AG08395 (cell line): ENCODE measurements at regions not wholly inside any gene's neighbourhood (a gene's known extent, or its start where the extent isn't known, plus 50 kb on each side); places are given as distances from the start of the nearest gene placed in this dataset.
"Not testable (repeated sequence)": the region's sequence is repeated elsewhere in the genome, so short reads cannot be mapped to it uniquely, and the experiment has no call there.

ENCODE experiments used
- DNase-seq: peaks from one replicate; pipeline ENCODE4 v3.0.0; 2012; ENCODE audit warnings: mixed read lengths, low spot score

DNA sequence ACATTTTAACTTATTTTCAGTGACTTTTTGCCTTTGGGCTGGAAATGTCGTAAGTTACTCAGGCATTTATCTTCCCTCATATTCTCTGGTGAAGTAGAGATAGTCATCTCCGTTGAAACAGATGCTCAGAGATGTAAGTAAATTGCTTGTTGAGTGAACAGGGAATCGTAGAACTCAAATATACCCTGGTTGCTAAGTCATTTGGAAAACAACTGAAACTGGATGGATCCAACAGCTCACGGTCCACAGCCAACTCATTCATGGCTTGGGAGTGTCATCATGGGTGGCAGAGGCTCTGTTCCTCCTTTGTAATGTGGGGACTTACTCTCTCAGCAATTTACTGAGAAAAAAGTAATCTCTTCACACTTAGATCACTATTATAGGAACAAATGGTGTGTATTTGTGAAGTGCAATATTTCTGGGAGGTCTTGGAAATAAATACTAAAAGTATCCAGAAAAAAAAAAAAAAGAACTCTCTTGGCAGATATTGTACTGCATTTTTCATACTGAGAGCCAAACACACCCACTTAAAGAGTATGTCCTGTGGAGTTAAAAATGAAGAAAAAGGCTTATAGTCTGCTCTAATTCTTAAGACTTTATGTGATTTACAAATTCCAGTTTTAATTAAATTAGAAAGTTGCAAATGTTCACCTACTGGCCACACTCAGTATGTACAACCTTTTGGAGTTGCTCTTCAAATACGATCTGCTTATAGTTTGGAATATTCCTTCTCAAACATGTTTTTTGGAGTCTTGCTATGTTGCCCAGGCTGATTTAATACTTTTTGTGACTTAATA, 107.4 kb downstream of the LEPR start:
- DNase-seq, result peak; percentile 42

DNA sequence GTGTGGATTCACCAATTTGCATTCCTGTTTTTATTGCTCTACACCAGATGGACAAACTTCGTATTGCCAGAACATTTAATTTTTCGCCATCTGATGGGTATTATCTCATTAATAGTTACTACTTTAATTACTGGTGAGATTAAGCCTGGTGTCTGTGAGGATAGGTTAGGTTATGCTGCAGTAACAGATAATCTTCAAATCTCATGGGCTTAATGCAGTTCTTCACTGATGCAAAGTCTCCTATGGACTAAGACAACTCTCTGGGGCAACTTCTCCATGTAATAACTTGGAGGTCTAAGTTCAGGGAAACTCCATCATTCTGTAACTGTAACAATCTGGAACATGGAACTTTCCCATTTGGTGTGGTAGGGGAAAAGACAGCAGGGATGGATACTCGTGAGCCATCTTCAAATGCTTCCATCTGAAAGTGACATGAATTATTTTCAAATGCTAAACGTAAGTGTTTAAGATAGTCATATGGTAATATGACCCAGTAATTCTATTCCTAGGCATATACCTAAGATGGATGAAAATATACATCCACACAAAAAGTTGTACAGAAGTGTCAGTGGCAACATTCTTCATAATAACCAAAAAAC, 111.6 kb downstream of the LEPR start:
- DNase-seq, result no peak

DNA sequence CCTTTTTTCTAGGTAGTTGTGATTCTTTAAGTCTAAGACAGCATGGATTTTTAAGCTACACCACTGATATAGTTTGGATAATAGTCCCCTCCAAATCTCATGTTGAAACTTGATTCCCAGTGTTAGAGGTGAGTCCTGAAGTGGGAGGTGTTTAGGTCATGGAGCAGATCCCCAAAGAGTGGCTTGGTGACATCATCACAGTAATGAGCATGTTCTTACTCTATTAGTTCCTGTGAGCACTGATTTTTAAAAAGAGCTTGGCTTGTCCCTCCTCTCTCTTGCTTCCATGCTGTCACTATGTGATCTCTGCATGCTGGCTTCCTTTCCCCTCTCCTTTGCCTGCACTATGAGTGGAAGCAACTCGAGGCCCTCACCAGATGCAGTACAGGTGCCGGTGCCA, 115.5 kb downstream of the LEPR start:
- no peak for DNase-seq

DNA sequence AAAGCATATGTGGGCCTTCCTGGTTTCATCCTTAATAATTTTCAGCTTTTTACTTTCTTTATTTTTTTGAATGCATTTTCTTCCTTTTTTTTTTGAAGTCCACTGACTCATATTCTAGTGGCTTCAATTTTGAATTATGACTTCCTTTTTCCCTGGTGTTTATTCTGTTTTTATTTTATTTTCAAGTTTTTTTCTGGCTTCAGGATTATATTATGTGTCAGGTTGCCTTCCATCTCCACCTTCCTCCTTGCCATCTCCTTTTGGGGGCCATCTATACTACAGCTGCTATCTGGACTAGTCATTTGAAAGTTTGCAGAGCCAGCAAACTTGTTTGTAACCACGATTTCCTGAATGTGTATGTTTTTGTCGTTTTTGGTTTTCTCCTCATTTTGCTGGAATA, 117.6 kb downstream of the LEPR start:
- DNase-seq, result no peak

DNA sequence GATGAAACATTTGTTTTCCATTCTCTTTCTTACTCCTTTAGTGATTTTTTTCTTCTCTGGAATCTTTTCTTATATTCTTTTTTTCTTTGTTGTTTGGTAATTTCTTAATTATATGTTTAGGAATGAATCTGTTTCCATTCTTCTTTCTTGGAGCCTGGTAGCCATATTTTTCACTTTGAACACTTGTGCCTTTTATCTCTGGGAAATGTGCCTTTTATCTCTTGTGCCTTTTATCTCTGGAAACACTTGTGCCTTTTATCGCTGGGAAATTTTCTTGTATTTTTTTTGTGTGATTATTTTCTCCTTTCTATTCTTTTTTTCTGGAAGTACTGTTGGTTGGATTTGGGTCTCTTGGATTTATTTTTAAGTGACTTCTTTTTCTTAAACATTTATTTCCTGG, 118.2 kb downstream of the LEPR start:
- no peak for DNase-seq

DNA sequence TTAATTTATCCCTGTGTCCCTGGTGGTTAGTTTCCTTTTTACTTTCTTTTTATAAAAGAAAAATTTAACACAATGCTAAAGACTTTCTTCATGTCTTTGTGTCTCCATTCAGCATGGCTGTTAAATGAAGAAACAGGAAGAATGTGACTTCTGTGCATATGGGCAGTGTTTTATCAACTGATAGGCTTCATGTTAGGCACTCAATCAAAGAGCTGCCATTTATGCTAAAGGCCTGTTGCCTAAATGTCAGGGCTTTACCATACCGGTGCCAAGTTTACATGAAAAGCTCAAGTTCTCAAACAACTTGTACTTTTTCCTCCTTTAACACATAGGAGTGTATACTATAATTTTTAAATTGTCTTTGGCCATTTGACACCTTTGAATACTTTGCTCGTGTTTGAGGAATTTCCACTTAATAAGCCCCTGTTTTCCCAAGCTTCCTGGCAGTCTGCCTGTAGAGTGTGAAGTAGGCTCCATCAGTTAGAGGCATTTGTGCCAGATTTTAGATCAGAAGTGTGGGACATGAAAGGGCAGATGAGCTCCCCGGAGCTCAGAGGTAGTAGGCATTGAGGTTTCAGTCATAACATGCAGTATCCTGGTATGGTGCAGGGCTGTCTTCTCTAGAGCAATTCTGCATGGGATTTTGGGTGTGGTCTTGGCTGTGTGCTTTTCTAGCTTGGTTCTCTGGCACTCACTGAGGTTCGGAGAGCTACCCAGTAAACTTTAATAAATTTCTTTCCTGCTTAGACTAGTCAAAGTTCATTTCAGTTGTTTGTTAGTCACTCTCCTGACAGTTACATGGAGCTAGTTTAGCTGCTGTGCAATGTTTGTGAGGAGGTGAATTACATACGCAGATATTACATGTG, 119.0 kb downstream of the LEPR start:
- no peak for DNase-seq

DNA sequence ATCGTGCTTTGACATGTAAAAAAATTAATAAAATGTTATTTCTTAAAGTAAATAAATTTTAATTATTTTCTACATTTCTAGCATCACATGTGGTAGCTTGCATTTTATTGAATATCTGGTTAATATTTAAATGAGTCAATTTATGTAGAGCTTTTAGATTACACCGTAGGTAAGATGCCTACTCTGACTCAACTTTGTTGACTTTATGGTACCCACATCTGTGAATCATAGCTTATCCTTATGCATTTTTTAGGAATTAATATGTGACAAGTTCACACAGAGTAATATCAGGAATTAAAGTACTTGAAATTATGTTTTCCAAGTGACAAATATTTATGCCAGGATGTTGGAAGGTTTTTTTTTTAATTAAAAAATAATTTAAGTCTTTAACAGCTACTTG, 120.7 kb downstream of the LEPR start:
- no peak for DNase-seq

DNA sequence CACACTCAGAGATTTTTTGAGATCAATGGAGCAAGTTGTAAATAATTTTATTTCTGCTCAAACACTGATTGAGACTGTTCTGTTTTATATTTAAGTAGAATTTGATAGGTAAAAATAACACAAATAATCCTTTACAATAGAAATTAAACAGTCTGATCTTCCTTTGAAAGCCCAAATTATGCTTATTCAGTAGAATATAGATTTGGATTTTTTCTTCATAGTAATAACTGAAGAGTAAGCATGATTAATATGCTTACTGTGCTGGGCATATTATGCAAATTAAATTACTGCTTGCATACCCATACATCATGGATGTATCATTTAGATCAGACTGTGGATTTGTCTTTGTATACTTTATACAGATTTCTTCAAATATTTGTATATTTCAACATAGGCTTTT, 121.4 kb downstream of the LEPR start:
- DNase-seq, result no peak

DNA sequence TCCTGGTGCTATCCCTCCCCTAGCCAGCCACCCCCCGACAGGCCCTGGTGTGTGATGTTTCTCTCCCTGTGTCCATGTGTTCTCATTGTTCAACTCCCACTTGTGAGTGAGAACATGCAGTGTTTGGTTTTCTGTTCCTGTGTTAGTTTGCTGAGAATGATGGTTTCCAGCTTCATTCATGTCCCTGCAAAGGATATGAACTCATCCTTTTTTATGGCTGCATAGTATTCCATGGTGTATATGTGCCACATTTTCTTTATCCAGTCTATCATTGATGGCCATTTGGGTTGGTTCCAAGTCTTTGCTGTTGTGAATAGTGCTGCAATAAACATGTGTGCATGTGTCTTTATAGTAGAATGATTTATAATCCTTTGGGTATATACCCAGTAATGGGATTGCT, 122.1 kb downstream of the LEPR start:
- DNase-seq, result not testable (repeated sequence)

DNA sequence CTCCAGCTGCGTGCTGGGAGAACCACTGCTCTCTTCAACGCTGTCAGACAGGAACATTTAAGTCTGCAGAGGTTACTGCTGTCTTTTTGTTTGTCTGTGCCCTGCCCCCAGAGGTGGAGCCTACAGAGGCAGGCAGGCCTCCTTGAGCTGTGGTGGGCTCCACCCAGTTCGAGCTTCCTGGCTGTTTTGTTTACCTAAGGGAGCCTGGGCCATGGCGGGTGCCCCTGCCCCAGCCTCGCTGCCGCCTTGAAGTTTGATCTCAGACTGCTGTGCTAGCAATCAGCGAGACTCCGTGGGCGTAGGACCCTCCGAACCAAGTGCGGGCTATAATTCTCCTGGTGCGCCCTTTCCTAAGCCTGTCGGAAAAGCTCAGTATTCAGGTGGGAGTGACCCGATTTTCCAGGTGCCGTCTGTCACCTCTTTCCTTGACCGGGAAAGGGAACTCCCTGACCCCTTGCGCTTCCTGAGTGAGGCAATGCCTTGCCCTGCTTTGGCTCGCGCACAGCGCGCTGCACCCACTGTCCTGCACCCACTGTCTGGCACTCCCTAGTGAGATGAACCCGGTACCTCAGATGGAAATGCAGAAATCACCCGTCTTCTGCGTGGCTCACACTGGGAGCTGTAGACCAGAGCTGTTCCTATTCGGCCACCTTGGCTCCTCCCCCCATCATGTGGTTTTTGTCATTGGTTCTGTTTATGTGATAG, 130.0 kb downstream of the LEPR start:
- not testable (repeated sequence) for DNase-seq

DNA sequence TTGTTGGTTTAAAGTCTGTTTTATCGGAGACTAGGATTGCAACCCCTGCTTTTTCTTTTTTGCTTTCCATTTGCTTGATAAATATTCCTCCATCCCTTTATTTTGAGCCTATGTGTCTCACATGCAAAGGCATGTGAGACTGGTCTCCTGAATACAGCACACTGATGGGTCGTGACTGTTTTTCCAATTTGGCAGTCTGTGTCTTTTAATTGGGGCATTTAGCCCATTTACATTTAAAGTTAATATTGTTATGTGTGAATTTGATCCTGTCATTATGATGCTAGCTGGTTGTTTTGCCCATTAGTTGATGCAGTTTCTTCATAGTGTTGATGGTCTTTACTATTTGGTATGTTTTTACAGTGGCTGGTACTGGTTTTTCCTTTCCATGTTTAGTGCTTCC, 132.0 kb downstream of the LEPR start:
- DNase-seq, result not testable (repeated sequence)

DNA sequence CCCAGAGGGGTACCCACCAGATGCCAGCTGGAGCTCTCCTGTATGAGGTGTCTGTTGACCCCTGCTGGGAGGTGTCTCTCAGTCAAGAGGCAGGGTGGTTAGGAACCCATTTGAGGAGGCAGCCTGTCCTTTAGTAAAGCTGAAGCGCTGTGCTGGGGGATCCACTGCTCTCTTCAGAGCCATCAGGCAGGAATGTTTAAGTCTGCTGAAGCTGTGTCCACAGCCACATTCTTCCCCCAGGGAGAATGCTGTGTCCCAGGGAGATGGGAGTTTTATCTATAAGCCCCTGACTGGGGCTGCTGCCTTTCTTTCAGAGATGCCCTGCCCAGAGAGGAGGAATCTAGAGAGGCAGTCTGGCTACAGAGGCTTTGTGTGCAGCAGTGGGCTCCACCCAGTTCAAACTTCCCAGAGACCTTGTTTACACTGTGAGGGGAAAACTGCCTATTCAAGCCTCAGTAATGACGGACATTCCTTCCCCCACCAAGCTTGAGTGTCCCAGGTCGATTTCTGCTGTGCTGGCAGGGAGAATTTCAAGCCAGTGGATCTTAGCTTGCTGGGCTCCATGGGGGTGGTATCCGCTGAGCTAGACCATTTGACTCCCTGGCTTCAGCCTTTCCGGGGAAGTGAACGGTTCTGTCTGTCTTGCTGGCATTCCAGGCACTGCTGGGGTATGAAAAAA, 133.8 kb downstream of the LEPR start:
- DNase-seq, result not testable (repeated sequence)

DNA sequence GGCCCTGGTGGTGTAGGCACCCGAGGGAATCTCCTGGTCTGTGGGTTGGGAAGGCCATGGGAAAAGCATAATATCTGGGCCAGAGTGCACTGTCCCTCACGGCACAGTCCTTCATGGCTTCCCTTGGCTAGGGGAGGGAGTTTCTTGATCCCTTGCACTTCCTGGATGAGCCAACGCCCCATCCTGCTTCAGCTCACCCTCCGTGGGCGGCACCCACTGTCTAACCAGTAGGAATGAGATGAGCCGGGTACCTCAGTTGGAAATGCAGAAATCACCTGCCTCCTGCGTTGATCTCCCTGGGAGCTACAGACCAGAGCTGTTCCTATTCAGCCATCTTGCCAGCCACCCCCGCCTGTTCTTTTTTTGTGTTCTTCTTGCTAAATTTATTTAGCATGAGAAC, 134.4 kb downstream of the LEPR start:
- DNase-seq, result no peak

DNA sequence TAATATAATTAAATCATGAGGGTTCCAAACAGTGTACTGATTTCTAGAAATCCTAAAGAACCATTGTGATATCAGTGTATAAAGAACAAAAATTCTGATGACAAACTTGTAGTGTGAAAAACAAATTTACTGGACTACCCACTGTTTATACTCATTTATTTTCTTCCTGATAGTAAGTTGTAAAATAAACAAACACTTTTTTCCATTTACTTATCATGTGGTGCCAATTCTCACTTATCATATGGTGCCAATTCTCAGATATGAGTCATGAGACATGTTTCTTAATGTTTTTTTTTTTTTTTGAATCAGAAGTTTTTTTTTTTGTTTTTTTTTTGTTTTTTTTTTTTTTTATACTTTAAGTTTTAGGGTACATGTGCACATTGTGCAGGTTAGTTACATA, 137.7 kb downstream of the LEPR start:
- no peak for DNase-seq

DNA sequence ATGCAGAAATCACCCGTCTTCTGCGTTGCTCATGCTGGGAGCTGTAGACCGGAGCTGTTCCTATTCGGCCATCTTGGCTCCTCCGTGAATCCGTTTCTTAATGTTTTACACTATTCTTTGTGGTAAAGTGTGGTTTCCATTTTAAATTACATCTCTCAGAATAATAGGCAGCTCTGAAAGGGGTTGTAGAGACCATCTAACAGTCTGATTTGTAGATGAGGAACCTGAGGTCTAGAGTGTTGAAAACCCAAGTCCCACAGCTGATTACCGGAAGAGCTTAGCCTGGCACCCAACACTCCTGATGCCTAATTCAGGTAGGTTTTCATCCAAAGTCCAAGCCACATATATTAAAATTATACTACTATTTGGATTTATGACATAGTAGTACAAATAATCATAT, 144.0 kb downstream of the LEPR start:
- DNase-seq, result no peak

DNA sequence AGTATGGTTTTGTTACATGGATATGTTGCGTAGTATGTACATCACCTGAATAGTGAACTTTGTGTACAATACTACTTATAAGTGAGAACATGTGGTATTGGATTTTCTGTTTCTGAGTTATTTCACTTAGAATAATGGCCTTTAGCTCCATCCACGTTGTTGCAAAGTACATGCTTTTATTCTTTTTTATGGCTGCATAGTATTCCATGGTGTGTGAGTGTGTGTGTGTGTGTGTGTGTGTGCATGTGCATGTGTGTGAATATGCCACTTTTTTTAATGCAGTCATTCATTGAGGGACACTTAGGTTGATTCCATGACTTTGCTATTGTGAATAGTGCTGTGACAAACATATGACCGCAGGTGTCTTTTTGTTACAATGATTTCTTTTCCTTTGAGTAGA, 147.8 kb downstream of the LEPR start:
- DNase-seq, result no peak

DNA sequence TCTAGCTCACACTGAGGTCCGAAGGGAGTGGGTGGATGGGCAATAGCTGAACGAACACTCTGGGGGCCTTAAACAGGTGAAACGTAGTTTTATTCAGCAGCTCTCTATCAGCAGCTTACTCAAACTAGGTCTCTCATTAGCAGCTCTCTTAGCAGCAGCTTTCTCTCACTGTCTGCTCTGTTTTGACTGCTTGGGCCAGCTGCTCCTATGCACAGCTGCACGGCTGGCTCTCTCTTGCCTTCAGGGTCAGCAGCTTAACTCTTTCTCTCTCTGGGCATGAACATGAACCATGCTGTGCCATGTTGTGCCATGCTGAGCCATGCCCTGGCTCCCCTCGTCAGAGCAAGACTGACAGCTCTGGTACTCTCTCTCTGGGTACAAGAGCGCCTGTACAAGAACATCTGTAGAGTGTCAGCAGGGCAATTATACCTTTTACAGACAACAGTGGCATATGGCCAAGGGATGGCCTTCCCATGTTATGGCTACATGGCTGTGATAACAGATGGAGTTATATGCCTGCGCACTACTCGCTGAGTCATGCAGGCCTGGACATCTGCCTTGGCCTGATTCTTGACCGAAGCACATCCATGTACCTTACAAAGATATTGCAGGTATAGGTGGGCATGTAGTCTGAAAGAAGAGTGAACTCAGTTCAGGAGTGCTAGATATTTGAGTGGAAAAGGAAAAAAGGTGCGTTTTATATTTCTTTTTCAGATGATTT, 152.4 kb downstream of the LEPR start:
- DNase-seq, result no peak

DNA sequence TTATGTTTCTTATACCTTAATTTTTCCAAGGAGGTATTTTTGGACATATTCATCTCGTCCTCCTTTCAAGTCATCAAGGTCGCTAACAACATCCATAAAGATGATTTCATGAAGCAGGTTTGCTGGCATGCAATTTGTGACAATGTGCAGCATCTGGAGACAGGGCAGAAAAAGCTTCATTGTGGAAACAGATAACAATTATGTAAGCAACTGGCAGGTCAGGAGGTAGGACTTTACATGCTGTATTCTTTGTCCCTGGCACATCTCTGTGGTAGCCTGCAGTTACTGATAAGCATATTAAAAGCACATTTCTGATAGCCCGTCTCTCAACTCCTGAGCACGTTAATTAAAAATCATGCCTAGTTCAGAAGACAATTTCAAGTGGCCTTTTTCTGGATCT, 156.8 kb downstream of the LEPR start:
- no peak for DNase-seq

DNA sequence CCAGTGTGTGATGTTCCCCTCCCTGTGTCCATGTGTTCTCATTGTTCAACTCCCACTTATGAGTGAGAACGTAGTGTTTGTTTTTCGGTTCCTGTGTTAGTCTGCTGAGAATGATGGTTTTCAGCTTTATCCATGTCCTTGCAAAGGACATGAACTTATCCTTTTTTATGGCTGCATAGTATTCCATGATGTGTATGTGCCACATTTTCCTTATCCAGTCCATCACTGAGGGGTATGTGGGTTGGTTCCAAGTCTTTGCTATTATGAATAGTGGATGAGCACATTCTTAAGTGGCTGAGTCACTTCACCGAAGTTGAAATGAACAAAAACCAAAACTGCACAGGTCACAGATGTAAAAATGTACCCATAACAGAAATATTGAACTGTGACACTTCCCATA, 157.5 kb downstream of the LEPR start:
- not testable (repeated sequence) for DNase-seq

DNA sequence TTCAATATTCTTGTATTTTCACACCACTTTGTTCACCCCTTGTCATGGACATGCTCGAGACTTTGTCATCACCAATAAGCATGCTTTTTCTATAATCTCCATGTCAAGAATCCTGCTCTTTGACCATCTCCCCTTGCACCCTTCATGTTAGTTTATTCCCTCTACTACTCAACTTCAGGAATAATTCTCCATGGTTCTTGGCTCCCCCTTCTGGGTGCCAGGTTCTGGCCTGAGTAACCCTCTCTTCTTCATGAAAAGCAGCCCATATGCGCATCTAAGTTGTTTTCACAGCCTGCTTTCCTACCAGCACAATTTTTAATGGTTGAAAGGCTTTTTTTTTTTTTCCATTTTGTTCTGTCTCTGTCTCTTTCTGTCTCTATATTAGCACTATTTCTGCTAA, 160.7 kb downstream of the LEPR start:
- peak; percentile 10 for DNase-seq

DNA sequence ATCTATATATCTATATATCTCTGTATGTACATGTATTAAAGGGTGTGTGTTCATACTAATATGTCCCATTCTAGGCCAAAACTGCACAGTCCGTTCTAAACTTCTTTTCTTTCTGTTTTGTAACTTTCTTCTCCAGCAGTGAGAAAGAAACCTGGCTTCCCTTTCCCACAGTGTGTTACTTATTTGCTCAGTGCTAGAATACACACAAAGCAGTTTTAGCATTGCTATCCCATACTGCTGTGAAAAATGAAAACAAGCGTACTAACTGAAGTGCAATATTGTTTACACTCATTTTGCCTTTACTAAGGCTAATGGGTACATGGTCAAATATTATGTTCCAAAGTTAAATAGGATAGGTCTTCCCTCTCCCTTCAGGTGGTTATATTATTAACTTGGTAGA, 163.9 kb downstream of the LEPR start:
- DNase-seq, result no peak
